GM12878 (cell line): ENCODE measurements at regions not wholly inside any gene's neighbourhood (a gene's known extent, or its start where the extent isn't known, plus 50 kb on each side); places are given as distances from the start of the nearest gene placed in this dataset.
A peak's percentile ranks its signal among the peaks of the same experiment; 100 is the strongest.

ENCODE experiments used
- ATF2 ChIP-seq: IDR thresholded peaks from 2 replicates; pipeline ENCODE4 v1.6.1; 2012; ENCODE audit warnings: low read length, inconsistent platforms
- BACH1 ChIP-seq: fragments of 450-650 bp; IDR thresholded peaks from 2 replicates; pipeline ENCODE4 v1.6.1; 2017; ENCODE audit warnings: mild to moderate bottlenecking, borderline replicate concordance
- BCL11A ChIP-seq: IDR thresholded peaks from 2 replicates; pipeline ENCODE4 v1.6.1; 2011; ENCODE audit warnings: low read depth, low read length
- BCL3 ChIP-seq: IDR thresholded peaks from 2 replicates; pipeline ENCODE4 v1.6.1; 2011; ENCODE audit warnings: borderline replicate concordance, low read depth, mild to moderate bottlenecking, moderate library complexity, low read length; ENCODE audit not compliant: insufficient read depth, poor library complexity, severe bottlenecking
- BHLHE40 ChIP-seq, 2 experiments: fragments of 450-650 bp in 1 of 2; IDR thresholded peaks; 2 replicates each; pipeline ENCODE4 v1.6.1; 2011 to 2017; ENCODE audit warnings: low read depth in 2 of 2, borderline replicate concordance in 1 of 2, improper control_type of control experiment in 1 of 2, low read length in 1 of 2, mild to moderate bottlenecking in 1 of 2
- BMI1 ChIP-seq: fragments of 450-650 bp; IDR thresholded peaks from 2 replicates; pipeline ENCODE4 v1.6.1; 2016; ENCODE audit warnings: mild to moderate bottlenecking, moderate library complexity, borderline replicate concordance
- BRCA1 ChIP-seq: IDR thresholded peaks from 2 replicates; pipeline ENCODE4 v1.6.1; 2011; ENCODE audit warnings: low read depth, low read length, improper control_type of control experiment
- CREM ChIP-seq: IDR thresholded peaks from 2 replicates; pipeline ENCODE4 v1.6.1; 2014; ENCODE audit warnings: antibody characterized with exemption, low read depth
- CTCF ChIP-seq, 3 experiments: IDR thresholded peaks in 2 of 3; conservative IDR thresholded peaks in 1 of 3; 2 replicates each; pipeline ENCODE4 v1.5.1; 2011; ENCODE audit warnings: low read depth in 3 of 3, low read length in 3 of 3, mild to moderate bottlenecking in 3 of 3, control low read depth in 2 of 3, moderate library complexity in 2 of 3, inconsistent platforms in 1 of 3, mixed read lengths in 1 of 3; ENCODE audit not compliant: control insufficient read depth in 2 of 3, insufficient read depth in 1 of 3; ENCODE audit errors: extremely low read depth in 1 of 3
- E4F1 ChIP-seq: fragments of 450-650 bp; IDR thresholded peaks from 2 replicates; pipeline ENCODE4 v1.6.1; 2018; ENCODE audit warnings: borderline replicate concordance, mild to moderate bottlenecking; ENCODE audit not compliant: partially characterized antibody
- GATAD2B ChIP-seq: fragments of 450-650 bp; conservative IDR thresholded peaks from 2 replicates; pipeline ENCODE4 v1.6.1; 2017; ENCODE audit warnings: low read depth, mild to moderate bottlenecking, moderate library complexity
- HCFC1 ChIP-seq: fragments of 150-350 bp; IDR thresholded peaks from 2 replicates; pipeline ENCODE4 v1.6.1; 2014; ENCODE audit warnings: low read length
- LARP7 ChIP-seq: fragments of 450-650 bp; IDR thresholded peaks from 2 replicates; pipeline ENCODE4 v1.6.1; 2017; ENCODE audit warnings: mild to moderate bottlenecking
- MYB ChIP-seq: fragments of 150-350 bp; IDR thresholded peaks from 2 replicates; pipeline ENCODE4 v1.6.1; 2014; ENCODE audit warnings: mild to moderate bottlenecking, low read depth, low read length, borderline replicate concordance
- NBN ChIP-seq: fragments of 450-650 bp; IDR thresholded peaks from 2 replicates; pipeline ENCODE4 v1.6.1; 2016
- NFIC ChIP-seq: IDR thresholded peaks from 2 replicates; pipeline ENCODE4 v1.6.1; 2012; ENCODE audit warnings: low read depth, mild to moderate bottlenecking, inconsistent platforms, low read length, moderate library complexity
- PML ChIP-seq: IDR thresholded peaks from 2 replicates; pipeline ENCODE4 v1.6.1; 2012; ENCODE audit warnings: low read length, inconsistent platforms
- POLR2AphosphoS5 ChIP-seq: IDR thresholded peaks from 2 replicates; pipeline ENCODE4 v1.6.1; 2011; ENCODE audit warnings: mild to moderate bottlenecking, low read length, inconsistent platforms
- RB1 ChIP-seq: fragments of 450-650 bp; formaldehyde crosslinking; IDR thresholded peaks from 2 replicates; pipeline ENCODE4 v1.6.1; 2017; ENCODE audit warnings: mild to moderate bottlenecking, borderline replicate concordance
- SP1 ChIP-seq: IDR thresholded peaks from one replicate; pipeline ENCODE4 v1.6.1; 2011; ENCODE audit warnings: low read depth, low read length
- TARDBP ChIP-seq: IDR thresholded peaks from 2 replicates; pipeline ENCODE4 v1.6.1; 2016; ENCODE audit warnings: borderline replicate concordance
- TBL1XR1 ChIP-seq: IDR thresholded peaks from 2 replicates; pipeline ENCODE4 v1.6.1; 2012; ENCODE audit warnings: low read depth, low read length, improper control_type of control experiment
- ZBED1 ChIP-seq: IDR thresholded peaks from 2 replicates; pipeline ENCODE4 v1.6.1; 2016; ENCODE audit warnings: borderline replicate concordance
- ZNF24 ChIP-seq: fragments of 450-650 bp; IDR thresholded peaks from 2 replicates; pipeline ENCODE4 v1.6.1; 2017; ENCODE audit warnings: antibody characterized with exemption, mild to moderate bottlenecking
- ZNF622 ChIP-seq: fragments of 450-650 bp; IDR thresholded peaks from 2 replicates; pipeline ENCODE4 v1.6.1; 2017; ENCODE audit warnings: mild to moderate bottlenecking, inconsistent platforms

- peak; percentile 53 for TF ChIP-seq SP1
- TF ChIP-seq E4F1 = no peak
- TF ChIP-seq ATF2 = peak; percentile 67
- peak; percentile 22 for TF ChIP-seq BCL3
- TF ChIP-seq BMI1 = peak; percentile 50; the same call in 1 of the 2 replicates
- no peak for TF ChIP-seq MYB
- no peak for TF ChIP-seq HCFC1
- no peak for TF ChIP-seq BACH1
- TF ChIP-seq BHLHE40 (IDR thresholded peaks at IDR 0.05; ENCODE audit: borderline replicate concordance in 1 of 2, low read depth in 2 of 2, low read length in 1 of 2) = peak; percentile 42 to 50; a peak in 3 of 4 replicates
- TF ChIP-seq CREM = peak; percentile 71; the same call in 1 of the 2 replicates
- TF ChIP-seq NFIC = peak; percentile 83; the same call in 1 of the 2 replicates
- no peak for TF ChIP-seq PML
- TF ChIP-seq TBL1XR1 = no peak
- no peak for TF ChIP-seq POLR2AphosphoS5
- no peak for TF ChIP-seq RB1
- 0 out of 2 replicates have a peak, but pooled peaks have one; percentile 42 for TF ChIP-seq GATAD2B
- TF ChIP-seq NBN = no peak
- no peak for TF ChIP-seq TARDBP
- peak; percentile 95 for TF ChIP-seq BCL11A
- TF ChIP-seq ZNF622 = no peak
- no peak for TF ChIP-seq BRCA1
- TF ChIP-seq ZBED1 = peak; percentile 87; the same call in 1 of the 2 replicates
- no peak for TF ChIP-seq ZNF24
- TF ChIP-seq LARP7 = no peak
- TF ChIP-seq CTCF (IDR thresholded peaks at IDR 0.05 in 2 of 3, conservative IDR thresholded peaks at IDR 0.05 in 1 of 3; ENCODE audit: control insufficient read depth in 2 of 3, extremely low read depth in 1 of 3, insufficient read depth in 1 of 3, low read depth in 3 of 3, low read length in 3 of 3) = no peak
Observed at GRCh38 chr5:6274846-6275543, 103.4 kb downstream of the MED10 start (continued).
